OCI-M1 (cell line): ENCODE measurements at regions not wholly inside any gene's neighbourhood (a gene's known extent, or its start where the extent isn't known, plus 50 kb on each side); places are given as distances from the start of the nearest gene placed in this dataset.
A peak's percentile ranks its signal among the peaks of the same experiment; 100 is the strongest.

Source experiments
- DNase-seq: peaks from one replicate; lab custom pipeline; 2025; lab: John Stamatoyannopoulos, UW

- no peak for DNase-seq
Observed at GRCh38 chr14:85464135-85464895, 65.6 kb upstream of the FLRT2 start.

DNA sequence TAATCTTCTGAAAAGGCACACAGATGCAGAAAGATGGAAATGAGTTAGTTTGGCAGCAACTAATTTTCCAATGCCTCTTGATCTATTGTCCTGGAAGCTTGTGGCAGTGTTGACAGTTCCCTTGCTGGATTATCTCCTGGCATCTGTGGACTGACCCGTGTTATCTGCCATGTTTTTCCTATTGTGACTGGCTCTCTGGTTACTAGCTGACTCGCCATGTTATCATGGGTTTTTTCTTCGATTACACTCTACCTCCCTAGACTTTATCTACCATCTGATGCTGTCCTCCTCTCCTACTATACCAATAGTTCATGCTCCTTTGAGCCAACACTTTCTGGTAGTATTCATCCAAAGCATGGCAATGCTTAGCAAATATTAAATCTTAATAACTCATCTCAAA is 63.3 kb upstream of the FLRT2 start:
- DNase-seq, result no peak

DNA sequence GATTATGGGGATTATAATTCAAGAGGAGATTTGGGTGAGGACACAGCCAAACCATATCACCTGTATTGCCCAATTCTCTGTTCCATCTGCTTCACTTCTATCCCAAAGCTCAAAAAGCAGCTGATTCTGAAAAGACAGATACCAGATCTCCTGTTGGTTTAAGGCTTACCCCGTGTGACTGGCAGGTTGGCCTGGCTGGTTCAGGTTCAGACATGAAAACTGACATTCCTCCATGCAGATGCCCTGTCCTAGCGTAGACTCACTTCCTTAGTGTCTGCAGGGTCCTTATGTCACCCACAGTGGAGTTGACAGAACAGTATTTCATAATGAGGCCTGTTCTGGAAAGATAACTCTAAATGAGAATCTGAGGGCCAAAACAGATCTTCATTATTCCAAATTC is 61.1 kb upstream of the FLRT2 start:
- DNase-seq, result peak; percentile 76

GRCh38 chr14:85471156-85471555 is 58.8 kb upstream of the FLRT2 start:
- DNase-seq, result peak; percentile 47

- DNase-seq, result peak; percentile 3
Observed at GRCh38 chr14:85471744-85472143, 58.2 kb upstream of the FLRT2 start.

GRCh38 chr14:85474431-85474830 is 55.5 kb upstream of the FLRT2 start:
- DNase-seq, result no peak

DNA sequence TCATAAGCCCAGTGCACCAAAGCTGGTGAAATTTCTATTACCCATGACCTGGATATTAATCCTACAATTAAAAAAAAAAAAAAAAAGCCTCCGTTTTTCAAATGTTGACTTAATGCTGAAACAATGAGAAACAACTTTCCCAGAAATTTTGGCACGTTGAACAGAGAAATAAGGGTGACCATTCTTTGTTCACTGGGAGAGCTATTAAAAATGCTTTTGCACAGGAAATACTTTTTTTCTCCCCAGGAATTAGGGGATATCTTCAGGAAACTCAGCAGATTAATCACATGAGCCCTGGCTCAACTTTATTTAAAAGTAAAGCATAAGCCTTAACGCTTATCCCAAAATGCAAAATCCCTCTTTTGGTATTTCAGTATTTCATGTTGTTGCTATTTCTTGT is 54.8 kb upstream of the FLRT2 start:
- DNase-seq, result no peak

DNA sequence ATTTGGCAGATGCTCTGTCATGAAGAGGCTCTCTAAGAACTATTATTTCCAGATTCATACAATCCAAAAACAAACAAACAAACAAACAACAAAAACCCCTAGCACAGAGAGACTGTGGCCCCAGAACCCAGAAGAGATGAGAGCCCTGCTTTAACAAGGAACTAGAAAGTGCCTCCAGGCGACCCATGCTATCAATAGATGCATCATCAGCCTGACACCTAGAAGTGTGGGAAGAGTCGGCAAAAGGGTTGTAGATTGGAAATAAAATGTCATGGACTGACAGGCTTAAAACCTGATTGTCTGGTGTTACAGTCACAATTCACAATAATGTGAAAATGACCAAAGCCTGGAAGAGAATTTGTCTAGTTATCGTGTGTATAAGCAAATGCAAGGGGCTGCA is 50.6 kb upstream of the FLRT2 start:
- DNase-seq, result peak; percentile 21

DNA sequence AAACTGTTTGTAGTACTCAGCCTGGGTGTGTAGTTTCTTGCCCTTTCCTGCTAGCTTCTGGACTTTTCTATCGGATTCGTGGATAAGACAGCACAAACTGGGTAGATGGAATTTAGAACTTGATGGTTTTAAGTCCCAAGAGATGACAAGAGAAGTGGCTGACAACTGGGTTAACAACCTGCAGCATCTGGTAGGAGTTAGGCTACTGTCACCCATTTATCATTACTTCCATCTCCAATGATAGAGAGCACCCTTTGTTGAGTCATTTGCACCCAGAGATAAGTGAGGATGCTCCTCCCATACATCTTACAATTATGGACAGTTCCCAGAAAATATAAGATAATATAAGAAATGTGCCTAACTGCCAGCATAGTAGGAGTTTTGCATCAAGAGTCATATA is 50.2 kb upstream of the FLRT2 start:
- DNase-seq, result peak; percentile 17
